DMS 273 (cell line): ENCODE measurements at regions not wholly inside any gene's neighbourhood (a gene's known extent, or its start where the extent isn't known, plus 50 kb on each side); places are given as distances from the start of the nearest gene placed in this dataset.
"Not testable (repeated sequence)": the region's sequence is repeated elsewhere in the genome, so short reads cannot be mapped to it uniquely, and the experiment has no call there.

ENCODE experiments used
- DNase-seq: peaks from one replicate; lab custom pipeline; 2025; ENCODE audit not compliant: unreplicated experiment; lab: John Stamatoyannopoulos, UW

GRCh38 chr1:221978631-221979334, 236.9 kb upstream of the DUSP10 start:
- DNase-seq = peak; percentile 48

GRCh38 chr1:221973787-221974186, 231.9 kb upstream of the DUSP10 start:
- not testable (repeated sequence) for DNase-seq

GRCh38 chr1:221972276-221973235, 230.7 kb upstream of the DUSP10 start:
- no peak for DNase-seq

- not testable (repeated sequence) for DNase-seq
These were observed 229.1 kb upstream of the DUSP10 start for GRCh38 chr1:221971035-221971434.

GRCh38 chr1:221969298-221969858, 227.5 kb upstream of the DUSP10 start:
- DNase-seq = not testable (repeated sequence)

- DNase-seq = not testable (repeated sequence)
These were observed 225.6 kb upstream of the DUSP10 start for GRCh38 chr1:221967538-221967937.

GRCh38 chr1:221966888-221967287, 225.0 kb upstream of the DUSP10 start:
- DNase-seq = not testable (repeated sequence)

GRCh38 chr1:221965891-221966290, 224.0 kb upstream of the DUSP10 start:
- not testable (repeated sequence) for DNase-seq

- no peak for DNase-seq
These were observed 223.4 kb upstream of the DUSP10 start for GRCh38 chr1:221965252-221965651.

GRCh38 chr1:221963742-221964141, 221.9 kb upstream of the DUSP10 start:
- DNase-seq = no peak

- no peak for DNase-seq
These were observed 220.5 kb upstream of the DUSP10 start for GRCh38 chr1:221962385-221962784.

GRCh38 chr1:221961532-221962292, 219.8 kb upstream of the DUSP10 start:
- DNase-seq = no peak

- not testable (repeated sequence) for DNase-seq
These were observed 216.3 kb upstream of the DUSP10 start for GRCh38 chr1:221958161-221958562.

- DNase-seq = not testable (repeated sequence)
These were observed 215.5 kb upstream of the DUSP10 start for GRCh38 chr1:221957350-221957749.

- no peak for DNase-seq
These were observed 208.1 kb upstream of the DUSP10 start for GRCh38 chr1:221949996-221950395.

GRCh38 chr1:221948459-221948858, 206.6 kb upstream of the DUSP10 start:
- no peak for DNase-seq

- DNase-seq = no peak
These were observed 205.8 kb upstream of the DUSP10 start for GRCh38 chr1:221947731-221948130.

GRCh38 chr1:221946768-221947167, 204.9 kb upstream of the DUSP10 start:
- DNase-seq = no peak

GRCh38 chr1:221945669-221946068, 203.8 kb upstream of the DUSP10 start:
- DNase-seq = peak; percentile 13

GRCh38 chr1:221944247-221944870, 202.5 kb upstream of the DUSP10 start:
- DNase-seq = no peak
